ENCODE measurements at regions not wholly inside any gene's neighbourhood (a gene's known extent, or its start where the extent isn't known, plus 50 kb on each side); places are given as distances from the start of the nearest gene placed in this dataset.
A peak's percentile ranks its signal among the peaks of the same experiment; 100 is the strongest.

DNA sequence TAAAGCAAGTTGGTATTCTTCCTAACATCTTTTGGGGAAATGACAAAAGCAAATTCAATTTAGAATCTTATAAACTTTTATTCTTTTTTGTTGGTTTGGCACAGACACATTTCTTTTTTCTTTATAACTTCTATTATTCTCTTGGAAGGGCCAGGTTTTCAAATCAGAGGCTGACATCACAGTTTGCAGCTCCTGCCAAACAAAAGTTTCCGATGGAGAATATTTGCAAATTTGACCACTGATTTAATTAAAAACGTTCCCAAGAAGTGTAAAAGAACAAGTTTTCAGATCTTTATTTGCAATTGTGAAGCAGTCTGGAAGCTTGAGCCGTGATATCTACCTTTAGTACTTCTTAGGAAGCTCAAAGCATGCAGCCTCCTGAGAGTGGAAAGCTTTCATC is 53.8 kb upstream of the CD83 start:
- no peak overlapping the region for H3K4me3 ChIP-seq (replicated peaks; ENCODE audit: low read depth, low read length)
- TF ChIP-seq, protein P1, sequence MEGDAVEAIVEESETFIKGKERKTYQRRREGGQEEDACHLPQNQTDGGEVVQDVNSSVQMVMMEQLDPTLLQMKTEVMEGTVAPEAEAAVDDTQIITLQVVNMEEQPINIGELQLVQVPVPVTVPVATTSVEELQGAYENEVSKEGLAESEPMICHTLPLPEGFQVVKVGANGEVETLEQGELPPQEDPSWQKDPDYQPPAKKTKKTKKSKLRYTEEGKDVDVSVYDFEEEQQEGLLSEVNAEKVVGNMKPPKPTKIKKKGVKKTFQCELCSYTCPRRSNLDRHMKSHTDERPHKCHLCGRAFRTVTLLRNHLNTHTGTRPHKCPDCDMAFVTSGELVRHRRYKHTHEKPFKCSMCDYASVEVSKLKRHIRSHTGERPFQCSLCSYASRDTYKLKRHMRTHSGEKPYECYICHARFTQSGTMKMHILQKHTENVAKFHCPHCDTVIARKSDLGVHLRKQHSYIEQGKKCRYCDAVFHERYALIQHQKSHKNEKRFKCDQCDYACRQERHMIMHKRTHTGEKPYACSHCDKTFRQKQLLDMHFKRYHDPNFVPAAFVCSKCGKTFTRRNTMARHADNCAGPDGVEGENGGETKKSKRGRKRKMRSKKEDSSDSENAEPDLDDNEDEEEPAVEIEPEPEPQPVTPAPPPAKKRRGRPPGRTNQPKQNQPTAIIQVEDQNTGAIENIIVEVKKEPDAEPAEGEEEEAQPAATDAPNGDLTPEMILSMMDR (IDR thresholded peaks at IDR 0.05; ENCODE audit: low read depth, low read length, missing control alignments): no peak
- no peak for DNase-seq (ENCODE audit: extremely low read depth, low read depth)

DNA sequence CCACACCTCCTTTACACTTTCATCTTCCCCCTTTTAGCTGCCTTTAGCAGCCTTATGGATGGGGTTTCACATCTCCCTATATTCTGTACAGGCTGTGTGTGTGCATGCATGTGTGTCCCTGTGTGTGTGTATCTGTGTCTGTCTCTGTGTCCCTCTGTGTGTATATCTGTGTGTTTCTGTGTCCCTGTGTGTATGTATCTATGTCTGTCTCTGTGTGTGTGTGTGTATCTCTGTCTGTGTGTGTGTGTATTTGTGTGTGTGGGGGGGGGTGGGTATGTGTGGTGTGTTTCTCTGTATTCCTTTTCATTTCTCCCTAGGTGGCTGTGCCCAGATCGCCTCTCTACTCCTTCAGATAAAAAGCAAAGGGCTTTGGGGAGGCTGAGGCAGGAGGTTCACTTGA is 52.2 kb upstream of the CD83 start:
- no peak for DNase-seq (ENCODE audit: extremely low read depth, low read depth)
- no peak overlapping the region for H3K4me3 ChIP-seq (replicated peaks; ENCODE audit: low read depth, low read length)

DNA sequence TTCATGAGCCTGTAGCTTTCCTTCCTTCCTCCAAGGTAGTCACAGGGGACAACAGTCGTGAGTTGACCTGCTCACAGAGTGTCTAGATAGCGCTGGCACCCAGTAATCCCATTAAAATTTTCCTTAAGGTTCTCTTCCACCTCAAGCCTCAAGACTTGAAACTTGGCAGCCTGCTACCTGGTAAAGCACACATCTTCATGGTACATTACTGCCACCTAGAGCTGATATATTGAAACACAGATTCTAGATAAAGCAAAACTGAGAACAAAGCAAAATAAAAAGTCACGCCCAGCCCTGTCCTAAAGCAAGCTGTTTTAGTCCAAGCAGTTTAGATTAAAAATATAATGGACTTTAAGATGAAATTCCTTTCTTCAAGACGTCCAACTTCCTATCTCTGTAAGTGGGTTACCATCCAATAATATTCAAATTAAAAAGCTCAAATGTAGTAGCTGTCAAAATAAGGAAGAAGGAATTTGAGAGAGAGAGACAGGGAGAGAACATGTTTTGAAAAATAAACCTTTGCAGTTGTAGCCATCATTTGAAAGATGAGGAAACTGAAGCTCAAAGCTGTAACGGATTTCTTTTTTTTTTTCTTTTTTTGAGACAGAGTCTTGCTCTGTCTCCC is 50.7 kb upstream of the CD83 start:
- peak; percentile 57 for DNase-seq (ENCODE audit: extremely low read depth, low read depth)
- no peak overlapping the region for H3K4me3 ChIP-seq (replicated peaks; ENCODE audit: low read depth, low read length)
- TF ChIP-seq, protein P1 (IDR thresholded peaks at IDR 0.05; ENCODE audit: low read depth, low read length, missing control alignments): peak; percentile 47

More for the DNA sequence above, 52.2 kb upstream of the CD83 start:
- TF ChIP-seq, protein P1 (IDR thresholded peaks at IDR 0.05; ENCODE audit: low read depth, low read length, missing control alignments): no peak

DNA sequence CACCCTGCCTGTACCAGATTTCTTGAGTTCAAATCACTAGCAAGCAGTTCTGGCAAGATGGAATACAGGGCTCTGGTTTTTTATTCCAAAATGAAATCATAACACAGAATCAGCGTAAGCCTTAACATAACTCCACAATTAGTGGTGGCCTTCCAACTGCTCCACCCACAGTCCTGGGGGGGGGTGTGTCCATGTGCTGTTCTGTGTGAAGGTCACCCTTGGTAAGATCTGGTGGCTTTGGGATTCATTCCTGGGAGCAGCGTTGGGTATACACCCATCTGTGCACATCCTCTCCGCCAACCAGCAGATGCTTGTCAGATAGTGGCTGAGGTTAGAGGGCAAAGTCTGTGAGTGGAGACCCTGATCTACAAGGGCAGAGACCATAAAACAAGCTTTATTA is 49.9 kb upstream of the CD83 start:
- H3K4me3 ChIP-seq (replicated peaks; ENCODE audit: low read depth, low read length): no peak overlapping the region
- TF ChIP-seq, protein P1 (IDR thresholded peaks at IDR 0.05; ENCODE audit: low read depth, low read length, missing control alignments): no peak
- no peak for DNase-seq (ENCODE audit: extremely low read depth, low read depth)

All from HFF-Myc (cell line).